ENCODE measurements at regions not wholly inside any gene's neighbourhood (a gene's known extent, or its start where the extent isn't known, plus 50 kb on each side); places are given as distances from the start of the nearest gene placed in this dataset.

DNA sequence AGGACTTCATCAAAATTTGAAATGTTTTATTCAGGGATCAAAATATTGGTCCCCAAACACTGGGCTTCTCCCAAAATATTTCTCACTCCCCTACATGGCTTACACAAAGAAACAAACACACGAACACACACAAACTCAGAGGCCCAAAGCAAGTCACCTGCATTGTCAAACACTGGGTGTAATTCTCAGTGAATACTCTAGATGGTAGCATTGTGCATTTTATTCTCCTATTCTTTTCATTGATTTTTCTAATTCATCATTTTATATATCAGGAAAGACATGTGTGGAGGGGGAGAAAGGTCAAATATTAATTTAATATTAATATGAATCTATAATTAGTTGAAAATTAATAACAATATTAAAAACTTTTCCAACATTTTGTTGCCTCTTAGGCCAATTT is 72.3 kb upstream of the TNMD start:
- ATAC-seq = no peak; the same call in 1 of the 2 replicates
- RAD21 ChIA-PET (ENCODE audit: low non-redundant PET in 1 of 2, low total read pairs in 2 of 2, uncharacterized antibody in 2 of 2, unreplicated experiment in 2 of 2) = no interaction called here
- POLR2A ChIA-PET = no interaction called here
- Histone ChIP-seq H3K27me3 (ENCODE audit: insufficient read depth, low read length) (no peaks in the 10 kb centered on the region; the same call in 1 of the 2 replicates), H3K4me1 (ENCODE audit: control insufficient read depth in 1 of 2, insufficient read depth in 2 of 2, low read length in 2 of 2) (no peaks in the 10 kb centered on the region), H3K79me2 (ENCODE audit: insufficient read depth, low read length) (no peaks in the 10 kb centered on the region), H3K9me3 (ENCODE audit: control insufficient read depth in 1 of 2, insufficient read depth in 1 of 2, low read depth in 1 of 2, low read length in 2 of 2) (no peaks in the 10 kb centered on the region), H3K4me3 (replicated peaks in 1 of 2; ENCODE audit: low read depth in 1 of 2, low read length in 2 of 2) (no peak overlapping the region), H4K20me1 (ENCODE audit: insufficient read depth) (no peaks in the 10 kb centered on the region), H3K4me2 (ENCODE audit: low read length) (no peak overlapping the region), H3K27ac (ENCODE audit: low read depth, low read length) (no peak overlapping the region), H3K9me2 (ENCODE audit: insufficient read depth) (no peaks in the 10 kb centered on the region), H3K36me3 (ENCODE audit: control insufficient read depth in 1 of 2, insufficient read depth in 2 of 2, low read length in 2 of 2) (no peaks in the 10 kb centered on the region), H3K9ac (ENCODE audit: low read length) (no peak overlapping the region), H2AFZ (ENCODE audit: low read depth, low read length, poor library complexity, severe bottlenecking) (no peak overlapping the region)
- intact Hi-C loops (cut with micrococcal nuclease) = loop anchor here (10.0 kb wide), 1 partner anchor 102 kb away; no protein-coding TSS in a partner anchor
- peak; percentile 1 for DNase-seq (ENCODE audit: low read depth, low spot score)
- CTCF ChIA-PET = interaction anchor here (0.8 to 1.0 kb wide), 3 partner anchors 9 to 159 kb away, joined by 3 read pairs; partner anchors contain the start of gene TSPAN6
- BruUV-seq (replicated peaks) = no TSS peak
- TF ChIP-seq ZBTB33 (IDR thresholded peaks at IDR 0.05; ENCODE audit: extremely low read depth, insufficient replicate concordance, low read length) = no peak
- no peak for TF ChIP-seq JUND (IDR thresholded peaks at IDR 0.05)
- no peak for TF ChIP-seq SRF (IDR thresholded peaks at IDR 0.05; ENCODE audit: low read depth)
- TF ChIP-seq CBX3 (IDR thresholded peaks at IDR 0.05; ENCODE audit: low read depth) = no peak
- no peak for TF ChIP-seq EZH2 (IDR thresholded peaks at IDR 0.05)
- no peak for TF ChIP-seq ATF3 (IDR thresholded peaks at IDR 0.05)
- TF ChIP-seq ELF1 (IDR thresholded peaks at IDR 0.05; ENCODE audit: borderline replicate concordance, low read depth) = no peak
- no peak for TF ChIP-seq CEBPB (IDR thresholded peaks at IDR 0.05; ENCODE audit: low read depth)
- peak; percentile 22 to 46 (median 40); a peak in 4 of 6 replicates for TF ChIP-seq CTCF (IDR thresholded peaks at IDR 0.05 in 2 of 3, conservative IDR thresholded peaks at IDR 0.05 in 1 of 3; ENCODE audit: borderline replicate concordance in 1 of 3, insufficient read depth in 1 of 3, low read depth in 2 of 3, low read length in 2 of 3)
- peak; percentile 53 for TF ChIP-seq RAD21 (IDR thresholded peaks at IDR 0.05; ENCODE audit: low read depth)
- no peak for TF ChIP-seq POLR2AphosphoS5 (IDR thresholded peaks at IDR 0.05; ENCODE audit: low read depth, low read length)
